Loucy (cell line): ENCODE measurements at regions not wholly inside any gene's neighbourhood (a gene's known extent, or its start where the extent isn't known, plus 50 kb on each side); places are given as distances from the start of the nearest gene placed in this dataset.

Experiments used
- CTCF ChIP-seq: fragments of 200-600 bp; sonication (generic); conservative IDR thresholded peaks from 2 replicates; pipeline ENCODE4 v1.5.1; 2014; ENCODE audit warnings: mild to moderate bottlenecking, antibody characterized with exemption, low read length
- EZH2phosphoT487 ChIP-seq: fragments of 200-600 bp; IDR thresholded peaks from 2 replicates; pipeline ENCODE4 v1.6.1; 2018; ENCODE audit warnings: antibody characterized with exemption, mild to moderate bottlenecking, moderate library complexity, borderline replicate concordance

- TF ChIP-seq CTCF (no peak), EZH2phosphoT487 (no peak)
These were observed 667.0 kb downstream of the SQOR start for GRCh38 chr15:46301826-46302225.
